HG03558 (cell line): ENCODE measurements at regions not wholly inside any gene's neighbourhood (a gene's known extent, or its start where the extent isn't known, plus 50 kb on each side); places are given as distances from the start of the nearest gene placed in this dataset.
"Not testable (repeated sequence)": the region's sequence is repeated elsewhere in the genome, so short reads cannot be mapped to it uniquely, and the experiment has no call there.

Source experiments
- ATAC-seq: cut with Tn5 transposase; IDR thresholded peaks from one replicate; pipeline ENCODE4 v1.9.1; 2021; ENCODE audit warnings: moderate number of reproducible peaks; ENCODE audit not compliant: unreplicated experiment; ENCODE audit errors: extremely low read depth

GRCh38 chr2:209125291-209125690, 298.6 kb upstream of the MAP2 start:
- no peak for ATAC-seq

GRCh38 chr2:209138079-209138478, 285.8 kb upstream of the MAP2 start:
- no peak for ATAC-seq

DNA sequence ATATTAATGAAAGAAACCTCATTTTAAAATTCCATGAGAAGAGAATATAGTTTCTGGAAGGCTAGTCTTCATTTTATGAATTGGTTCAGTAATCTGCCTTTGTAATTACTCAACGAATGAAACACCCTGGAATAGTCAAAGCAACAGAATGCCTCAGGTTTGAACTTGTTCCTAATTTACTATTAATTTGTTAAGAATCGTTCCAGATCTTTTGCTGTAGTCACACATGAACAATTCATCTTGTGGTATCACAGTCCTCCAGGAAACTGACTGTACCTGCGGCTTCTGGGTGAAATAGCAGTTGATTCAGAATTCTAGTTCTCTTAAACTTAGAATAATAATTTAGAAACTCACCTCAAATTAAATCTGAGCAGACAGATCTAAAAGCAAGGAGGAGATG, 282.7 kb upstream of the MAP2 start:
- no peak for ATAC-seq

DNA sequence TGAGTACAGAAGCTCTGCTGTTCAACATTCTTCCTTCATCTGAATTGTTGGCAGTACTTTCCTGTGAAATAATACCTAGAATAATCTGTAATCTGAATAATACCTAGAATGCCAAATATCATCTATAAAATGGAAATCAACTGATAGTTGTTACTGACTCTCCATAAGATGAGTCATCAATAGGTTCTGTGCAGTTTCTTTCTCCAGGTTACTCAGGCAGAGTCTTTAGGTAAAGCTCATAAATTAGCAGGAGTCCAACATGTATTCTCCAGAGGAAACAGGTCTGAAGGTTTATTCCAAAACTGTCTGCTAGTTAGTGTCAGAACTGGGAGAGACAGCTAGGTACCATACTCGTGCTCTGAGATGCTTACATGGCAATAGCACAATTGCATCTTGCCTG, 282.0 kb upstream of the MAP2 start:
- ATAC-seq, result no peak

- not testable (repeated sequence) for ATAC-seq
These were observed 278.6 kb upstream of the MAP2 start for GRCh38 chr2:209145220-209145691.

DNA sequence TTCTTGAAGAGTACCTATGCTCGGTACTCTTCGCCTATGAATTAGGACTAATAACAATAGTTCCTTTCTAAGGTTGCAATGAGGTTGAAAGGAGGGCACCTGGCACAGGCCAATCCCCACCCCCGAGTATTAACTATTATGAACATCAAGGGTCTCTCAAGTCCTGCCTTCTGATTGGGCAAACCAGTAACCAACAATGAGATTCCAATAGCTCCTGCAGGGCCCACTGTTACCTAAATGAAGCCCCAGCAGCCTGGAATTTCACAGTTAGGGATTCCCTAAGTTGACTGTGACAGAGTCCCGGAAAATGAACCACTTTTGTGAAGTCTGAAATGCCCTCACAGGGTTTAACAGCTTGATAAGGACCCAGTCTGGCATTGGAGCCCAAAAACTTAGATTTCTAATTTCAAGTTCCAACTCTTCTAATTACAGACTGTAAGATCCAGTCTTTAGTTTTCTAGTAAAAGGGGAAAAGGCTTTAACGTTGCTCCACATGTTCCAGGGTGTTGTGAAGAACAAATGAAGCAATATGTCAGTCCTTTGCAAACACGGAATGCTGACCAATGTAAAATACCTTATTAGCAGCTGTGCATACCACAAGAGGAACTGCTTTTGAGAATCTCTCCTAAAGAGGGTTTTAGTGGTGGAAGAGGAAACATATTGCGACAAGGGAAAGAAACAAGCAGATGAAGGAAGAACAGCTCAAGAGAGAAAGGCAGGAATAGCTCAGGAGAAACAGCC, 277.7 kb upstream of the MAP2 start:
- ATAC-seq, result no peak

DNA sequence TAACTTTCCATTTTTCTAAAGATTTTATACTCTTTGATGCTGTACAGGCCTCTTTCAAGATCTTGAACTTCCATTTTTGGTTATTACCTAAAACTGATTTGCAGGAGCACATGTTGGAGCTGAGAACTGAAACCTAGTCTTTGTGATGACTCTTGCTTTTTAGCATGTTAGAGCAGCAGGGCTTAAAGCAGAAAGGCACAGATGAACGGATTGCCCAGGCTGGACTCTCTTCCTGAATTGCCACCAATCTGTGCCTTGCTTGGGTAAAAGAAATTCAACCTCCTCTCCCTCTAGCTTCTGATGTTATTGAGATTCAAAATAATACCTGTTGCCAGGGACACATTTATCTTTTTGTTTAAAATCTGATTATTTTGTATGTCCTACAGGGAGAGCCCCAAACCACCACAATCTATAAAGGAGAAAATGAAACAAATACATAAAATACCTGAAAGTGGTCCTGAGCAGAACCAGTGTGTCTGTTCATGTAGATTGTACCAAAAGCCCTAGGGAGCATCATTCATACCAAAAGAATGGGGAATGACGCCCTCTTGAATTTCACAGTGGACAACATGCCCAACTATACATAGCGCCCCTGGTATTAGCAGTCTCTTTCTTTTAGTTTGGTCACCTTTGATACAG, 277.0 kb upstream of the MAP2 start:
- no peak for ATAC-seq

- no peak for ATAC-seq
These were observed 275.9 kb upstream of the MAP2 start for GRCh38 chr2:209147981-209148380.

GRCh38 chr2:209160800-209161588, 262.9 kb upstream of the MAP2 start:
- no peak for ATAC-seq

DNA sequence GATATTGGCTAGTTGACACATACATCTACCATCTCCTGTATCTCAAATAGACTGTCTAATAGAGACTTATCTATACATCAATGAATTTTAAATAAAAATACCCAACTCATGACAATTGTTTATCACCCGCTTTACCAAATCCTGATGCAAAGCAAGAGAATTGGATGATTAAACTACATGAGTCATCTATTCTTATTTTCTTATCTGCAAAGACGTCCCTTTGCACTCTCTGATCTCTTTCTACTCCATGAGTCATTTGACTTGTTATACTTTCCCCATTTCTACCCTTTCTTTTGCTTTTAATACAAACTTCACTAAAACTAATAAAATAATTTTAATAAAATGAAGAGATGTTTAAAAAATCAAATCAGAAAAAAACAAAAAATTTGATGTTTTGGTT, 261.7 kb upstream of the MAP2 start:
- no peak for ATAC-seq

GRCh38 chr2:209181984-209182383, 241.9 kb upstream of the MAP2 start:
- no peak for ATAC-seq

- ATAC-seq, result not testable (repeated sequence)
These were observed 237.0 kb upstream of the MAP2 start for GRCh38 chr2:209186886-209187285.

DNA sequence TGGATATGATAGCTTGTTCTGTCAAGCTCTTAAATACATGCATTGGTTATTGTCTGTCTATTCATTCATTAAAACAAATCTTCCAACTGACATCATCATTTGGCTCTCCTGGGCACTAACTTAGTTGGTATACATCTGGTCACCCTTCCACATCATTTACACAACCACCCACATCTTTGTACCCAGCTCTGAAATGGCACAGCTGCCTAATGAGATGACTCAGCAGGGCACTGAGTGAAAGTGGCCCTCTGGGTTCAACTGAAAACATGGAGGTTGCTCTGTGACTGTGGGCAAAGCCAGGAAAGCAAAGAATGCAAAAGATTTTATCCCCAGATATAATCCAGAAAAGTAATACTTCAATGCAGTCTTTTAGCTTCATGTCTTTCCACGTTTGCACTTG, 234.0 kb upstream of the MAP2 start:
- no peak for ATAC-seq

DNA sequence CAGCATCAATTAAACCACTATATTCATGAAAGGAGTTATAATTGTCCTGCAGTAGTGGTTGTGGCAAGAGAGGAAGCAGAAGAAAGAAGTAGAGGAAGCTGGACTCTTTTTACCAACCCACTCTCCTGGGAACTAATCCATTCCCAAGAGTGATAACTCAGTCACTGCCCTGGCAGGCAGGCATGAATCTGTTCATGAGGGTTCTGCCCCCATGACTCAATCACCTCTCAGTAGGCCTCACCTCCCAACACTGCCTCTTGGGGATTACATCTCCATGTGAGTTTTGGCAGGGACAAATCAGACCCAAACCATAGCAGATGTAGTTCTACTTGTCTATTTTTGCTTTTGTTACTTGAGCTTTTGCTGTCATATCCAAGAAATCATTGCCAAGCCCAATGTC, 232.7 kb upstream of the MAP2 start:
- ATAC-seq, result no peak

DNA sequence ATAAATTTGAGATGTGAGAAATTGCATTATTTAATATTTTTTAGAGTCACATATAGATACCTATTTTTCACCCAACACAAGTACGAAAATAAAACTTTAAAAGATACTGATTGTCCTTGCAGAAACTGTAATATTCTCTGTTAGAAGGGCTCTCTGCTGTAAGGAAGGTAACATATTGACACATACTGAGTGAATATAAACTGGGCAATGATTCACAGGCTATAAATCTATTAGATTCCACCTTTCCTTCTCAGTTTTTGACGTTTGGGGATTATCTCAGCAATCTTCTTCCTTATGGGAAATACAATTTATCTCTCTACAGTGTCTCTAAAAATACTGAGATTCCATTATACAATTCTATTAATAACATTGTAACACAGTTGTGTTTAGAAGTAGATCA, 229.1 kb upstream of the MAP2 start:
- no peak for ATAC-seq

- no peak for ATAC-seq
These were observed 215.6 kb upstream of the MAP2 start for GRCh38 chr2:209208211-209208610.

- no peak for ATAC-seq
These were observed 213.9 kb upstream of the MAP2 start for GRCh38 chr2:209209943-209210342.

GRCh38 chr2:209230560-209230959, 193.3 kb upstream of the MAP2 start:
- no peak for ATAC-seq

DNA sequence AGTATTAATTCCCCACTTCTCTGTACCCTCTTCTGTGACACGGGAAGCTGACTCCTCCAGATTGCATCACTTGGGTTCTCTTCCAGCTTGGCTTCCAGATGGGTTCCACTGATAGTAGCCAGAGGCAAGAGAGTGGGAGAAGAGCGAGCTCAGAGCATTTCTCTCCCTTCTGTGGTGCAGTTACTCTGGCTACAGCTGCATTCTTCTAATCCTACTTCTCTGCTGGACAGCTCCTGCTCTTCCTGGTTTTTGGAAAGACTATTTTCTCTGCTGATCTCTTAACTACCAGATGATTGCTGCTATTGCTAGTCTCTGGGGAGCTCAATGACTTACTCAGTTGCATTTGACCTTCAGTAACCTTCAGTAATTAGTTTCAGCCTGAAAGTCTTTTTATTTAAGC, 187.5 kb upstream of the MAP2 start:
- ATAC-seq, result no peak

- no peak for ATAC-seq
These were observed 184.9 kb upstream of the MAP2 start for GRCh38 chr2:209238765-209239584.
